ENCODE measurements at regions not wholly inside any gene's neighbourhood (a gene's known extent, or its start where the extent isn't known, plus 50 kb on each side); places are given as distances from the start of the nearest gene placed in this dataset.

DNA sequence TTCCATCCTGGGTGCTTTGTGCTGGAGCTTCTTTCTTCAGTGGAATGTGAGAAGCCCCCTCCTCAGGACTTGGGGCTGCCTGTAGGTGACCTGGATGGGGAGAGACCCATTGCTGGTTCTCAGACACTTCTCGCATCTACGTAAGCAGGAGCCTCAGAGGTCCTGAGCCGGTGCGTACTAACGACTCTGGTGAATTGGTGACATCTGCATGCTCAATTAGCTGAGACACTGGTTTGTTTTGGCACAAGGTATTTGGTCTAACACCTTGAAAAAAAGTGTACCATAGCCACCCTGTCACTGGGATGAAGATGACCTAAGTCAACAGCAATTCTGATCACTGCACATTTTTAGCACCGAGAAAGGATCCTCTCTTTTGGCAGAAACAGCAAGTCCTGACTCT lies 57.7 kb downstream of the LRRC30 start:
- H3K4me3 ChIP-seq (IDR thresholded peaks at IDR 0.05; ENCODE audit: insufficient read depth, low read depth, low read length), result no peak overlapping the region
- no peaks in the 10 kb centered on the region for H3K4me1 ChIP-seq (ENCODE audit: low read depth, poor library complexity, severe bottlenecking)
- H3K79me2 ChIP-seq (ENCODE audit: insufficient read depth, low read depth), result no peaks in the 10 kb centered on the region
- TF ChIP-seq, protein P1, sequence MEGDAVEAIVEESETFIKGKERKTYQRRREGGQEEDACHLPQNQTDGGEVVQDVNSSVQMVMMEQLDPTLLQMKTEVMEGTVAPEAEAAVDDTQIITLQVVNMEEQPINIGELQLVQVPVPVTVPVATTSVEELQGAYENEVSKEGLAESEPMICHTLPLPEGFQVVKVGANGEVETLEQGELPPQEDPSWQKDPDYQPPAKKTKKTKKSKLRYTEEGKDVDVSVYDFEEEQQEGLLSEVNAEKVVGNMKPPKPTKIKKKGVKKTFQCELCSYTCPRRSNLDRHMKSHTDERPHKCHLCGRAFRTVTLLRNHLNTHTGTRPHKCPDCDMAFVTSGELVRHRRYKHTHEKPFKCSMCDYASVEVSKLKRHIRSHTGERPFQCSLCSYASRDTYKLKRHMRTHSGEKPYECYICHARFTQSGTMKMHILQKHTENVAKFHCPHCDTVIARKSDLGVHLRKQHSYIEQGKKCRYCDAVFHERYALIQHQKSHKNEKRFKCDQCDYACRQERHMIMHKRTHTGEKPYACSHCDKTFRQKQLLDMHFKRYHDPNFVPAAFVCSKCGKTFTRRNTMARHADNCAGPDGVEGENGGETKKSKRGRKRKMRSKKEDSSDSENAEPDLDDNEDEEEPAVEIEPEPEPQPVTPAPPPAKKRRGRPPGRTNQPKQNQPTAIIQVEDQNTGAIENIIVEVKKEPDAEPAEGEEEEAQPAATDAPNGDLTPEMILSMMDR (conservative IDR thresholded peaks at IDR 0.05; ENCODE audit: low read depth, low read length), result no peak
- H4K20me1 ChIP-seq (ENCODE audit: insufficient read depth), result no peaks in the 10 kb centered on the region
- H3K27ac ChIP-seq, result no peak overlapping the region
- no peak overlapping the region for H3K9ac ChIP-seq
- no peak overlapping the region for H2AFZ ChIP-seq (ENCODE audit: low read depth)
- H3K27me3 ChIP-seq (ENCODE audit: insufficient read depth, low read depth), result no peaks in the 10 kb centered on the region
- no peak overlapping the region for H3K4me2 ChIP-seq
- H3K36me3 ChIP-seq (ENCODE audit: insufficient read depth), result no peaks in the 10 kb centered on the region

DNA sequence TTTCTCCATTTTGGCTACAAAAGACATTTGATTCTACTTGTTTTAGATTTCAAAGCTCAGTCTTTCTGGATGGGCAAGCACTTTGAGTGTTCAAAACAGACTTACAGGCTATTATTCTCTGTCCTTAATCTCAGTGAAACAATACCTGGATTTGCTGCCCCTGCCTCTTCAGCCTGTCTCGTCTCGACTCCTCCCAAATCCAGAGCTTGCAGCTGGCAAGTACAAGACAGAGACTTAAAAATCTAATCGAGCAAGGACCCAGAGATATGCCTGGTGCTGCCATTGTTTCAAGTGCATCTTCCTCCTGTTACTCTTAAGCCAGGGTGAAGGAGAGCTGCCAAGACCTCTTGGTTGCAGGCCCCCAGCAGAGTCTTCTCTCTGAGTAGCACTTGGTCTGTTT lies 59.2 kb downstream of the LRRC30 start:
- Histone ChIP-seq H3K27me3 (ENCODE audit: insufficient read depth, low read depth) (no peaks in the 10 kb centered on the region), H3K79me2 (ENCODE audit: insufficient read depth, low read depth) (no peaks in the 10 kb centered on the region), H3K9ac (no peak overlapping the region), H3K27ac (no peak overlapping the region), H3K4me3 (IDR thresholded peaks at IDR 0.05; ENCODE audit: insufficient read depth, low read depth, low read length) (no peak overlapping the region), H3K36me3 (ENCODE audit: insufficient read depth) (no peaks in the 10 kb centered on the region), H3K4me2 (no peak overlapping the region), H2AFZ (ENCODE audit: low read depth) (no peak overlapping the region), H4K20me1 (ENCODE audit: insufficient read depth) (no peaks in the 10 kb centered on the region), H3K4me1 (ENCODE audit: low read depth, poor library complexity, severe bottlenecking) (no peaks in the 10 kb centered on the region)
- TF ChIP-seq, protein P1 (conservative IDR thresholded peaks at IDR 0.05; ENCODE audit: low read depth, low read length), result no peak

DNA sequence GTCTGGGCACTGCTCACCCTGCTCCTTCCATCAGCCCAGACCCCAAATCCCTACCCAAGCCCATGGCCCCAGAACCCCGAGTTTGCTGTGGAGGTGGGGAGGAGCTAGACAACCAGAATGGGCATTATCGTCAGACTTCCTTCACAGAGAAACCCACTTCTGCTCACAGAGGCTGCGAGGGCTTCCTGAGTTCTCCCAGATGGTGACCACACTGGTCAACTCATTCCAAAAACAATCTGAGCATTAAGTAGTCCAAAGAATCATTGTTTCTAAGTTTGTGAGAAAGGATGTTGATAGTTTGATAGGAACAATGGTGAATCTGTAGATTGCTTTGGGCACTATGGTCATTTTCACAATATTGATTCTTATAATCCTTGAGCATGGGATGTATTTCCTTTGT lies 60.2 kb downstream of the LRRC30 start:
- H3K4me2 ChIP-seq, result no peak overlapping the region
- H3K4me3 ChIP-seq (IDR thresholded peaks at IDR 0.05; ENCODE audit: insufficient read depth, low read depth, low read length), result no peak overlapping the region
- TF ChIP-seq, protein P1 (conservative IDR thresholded peaks at IDR 0.05; ENCODE audit: low read depth, low read length), result no peak
- no peak overlapping the region for H3K27ac ChIP-seq
- H3K79me2 ChIP-seq (ENCODE audit: insufficient read depth, low read depth), result no peaks in the 10 kb centered on the region
- H3K4me1 ChIP-seq (ENCODE audit: low read depth, poor library complexity, severe bottlenecking), result no peaks in the 10 kb centered on the region
- H3K27me3 ChIP-seq (ENCODE audit: insufficient read depth, low read depth), result no peaks in the 10 kb centered on the region
- H4K20me1 ChIP-seq (ENCODE audit: insufficient read depth), result no peaks in the 10 kb centered on the region
- no peak overlapping the region for H2AFZ ChIP-seq (ENCODE audit: low read depth)
- no peaks in the 10 kb centered on the region for H3K36me3 ChIP-seq (ENCODE audit: insufficient read depth)
- no peak overlapping the region for H3K9ac ChIP-seq

DNA sequence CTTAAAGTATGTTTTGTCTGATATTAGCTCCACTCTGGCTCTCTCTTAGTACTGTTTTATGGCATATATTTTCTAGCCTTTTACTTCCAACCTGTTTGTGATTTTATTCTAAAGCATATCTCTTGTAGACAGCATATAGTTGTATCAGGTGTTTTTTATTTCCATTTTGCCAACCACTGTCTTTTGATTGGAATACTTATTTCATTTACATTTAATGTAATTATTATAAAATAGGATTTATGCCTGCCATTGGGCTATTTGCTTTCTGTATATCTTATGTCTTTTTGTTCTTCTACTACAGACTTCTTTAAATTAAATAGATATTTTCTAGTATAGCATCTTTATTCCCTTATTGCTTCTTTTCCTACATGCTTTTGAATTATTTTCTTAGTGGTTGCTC lies 67.3 kb downstream of the LRRC30 start:
- Histone ChIP-seq H4K20me1 (ENCODE audit: insufficient read depth) (no peaks in the 10 kb centered on the region), H3K27me3 (ENCODE audit: insufficient read depth, low read depth) (no peaks in the 10 kb centered on the region), H3K4me3 (IDR thresholded peaks at IDR 0.05; ENCODE audit: insufficient read depth, low read depth, low read length) (no peak overlapping the region), H3K79me2 (ENCODE audit: insufficient read depth, low read depth) (no peaks in the 10 kb centered on the region), H3K4me1 (ENCODE audit: low read depth, poor library complexity, severe bottlenecking) (no peaks in the 10 kb centered on the region), H3K9ac (no peak overlapping the region), H3K4me2 (no peak overlapping the region), H3K36me3 (ENCODE audit: insufficient read depth) (no peaks in the 10 kb centered on the region), H3K27ac (no peak overlapping the region), H2AFZ (ENCODE audit: low read depth) (no peak overlapping the region)
- TF ChIP-seq, protein P1 (conservative IDR thresholded peaks at IDR 0.05; ENCODE audit: low read depth, low read length), result no peak

DNA sequence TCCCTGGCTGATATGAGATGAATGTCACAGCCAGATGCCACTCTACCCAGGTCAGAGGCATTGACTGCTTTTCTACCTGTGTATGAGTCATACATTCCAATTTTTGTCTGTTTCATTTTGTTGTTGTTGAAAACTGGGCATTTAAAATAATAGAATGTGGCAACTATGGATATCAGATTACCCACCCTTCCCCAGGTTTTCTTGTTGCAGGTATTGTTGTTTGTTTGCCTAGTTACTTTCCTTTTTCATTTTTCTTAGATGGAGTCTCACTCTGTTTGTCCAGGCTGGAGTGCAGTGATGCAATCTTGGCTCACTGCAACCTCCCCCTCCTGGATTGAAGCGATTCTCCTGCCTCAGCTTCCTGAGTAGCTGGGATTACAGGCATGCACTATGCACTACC lies 70.2 kb downstream of the LRRC30 start:
- Histone ChIP-seq H3K9ac (no peak overlapping the region), H2AFZ (ENCODE audit: low read depth) (no peak overlapping the region), H3K36me3 (ENCODE audit: insufficient read depth) (no peaks in the 10 kb centered on the region), H3K4me1 (ENCODE audit: low read depth, poor library complexity, severe bottlenecking) (no peaks in the 10 kb centered on the region), H4K20me1 (ENCODE audit: insufficient read depth) (no peaks in the 10 kb centered on the region), H3K27ac (no peak overlapping the region), H3K27me3 (ENCODE audit: insufficient read depth, low read depth) (no peaks in the 10 kb centered on the region), H3K4me2 (no peak overlapping the region), H3K4me3 (IDR thresholded peaks at IDR 0.05; ENCODE audit: insufficient read depth, low read depth, low read length) (no peak overlapping the region), H3K79me2 (ENCODE audit: insufficient read depth, low read depth) (no peaks in the 10 kb centered on the region)
- TF ChIP-seq, protein P1 (conservative IDR thresholded peaks at IDR 0.05; ENCODE audit: low read depth, low read length), result no peak

All from KMS-11 (cell line).